Fibroblast of lung (primary cell): ENCODE measurements at regions not wholly inside any gene's neighbourhood (a gene's known extent, or its start where the extent isn't known, plus 50 kb on each side); places are given as distances from the start of the nearest gene placed in this dataset.

Experiments used
- EZH2 ChIP-seq: IDR thresholded peaks from 2 replicates; pipeline ENCODE4 v1.5.1; 2012; ENCODE audit warnings: low read length, control low read depth, mild to moderate bottlenecking; ENCODE audit errors: missing control alignments
- TF ChIP-seq, protein P1 (sequence below), 2 donors: IDR thresholded peaks in 1 of 2; conservative IDR thresholded peaks in 1 of 2; 1 replicate in 1 of 2; 2 replicates in 1 of 2; pipeline ENCODE4 v1.5.1; 2011 to 2012; ENCODE audit warnings: low read length in 2 of 2, control low read depth in 1 of 2, inconsistent platforms in 1 of 2, low read depth in 1 of 2, mild to moderate bottlenecking in 1 of 2

DNA sequence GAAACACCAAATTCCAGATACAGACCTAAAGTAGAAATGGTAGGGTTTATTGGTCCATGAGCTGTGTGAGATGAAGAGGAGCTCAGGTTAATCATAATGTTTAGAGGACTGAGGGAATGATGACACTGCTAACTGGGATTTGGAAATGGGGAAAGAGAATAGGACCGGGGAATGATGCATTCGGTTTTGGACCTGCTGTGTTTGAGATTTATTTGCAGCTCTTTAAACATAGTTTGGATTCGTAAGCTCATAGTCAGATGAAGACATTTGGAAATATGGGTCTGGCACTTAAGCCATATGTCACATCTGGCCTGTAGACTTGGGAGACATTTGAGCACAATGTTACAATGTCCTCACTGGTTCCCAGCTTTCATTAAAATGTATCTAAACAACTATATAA is 127.9 kb upstream of the DUSP10 start:
- TF ChIP-seq, protein P1, sequence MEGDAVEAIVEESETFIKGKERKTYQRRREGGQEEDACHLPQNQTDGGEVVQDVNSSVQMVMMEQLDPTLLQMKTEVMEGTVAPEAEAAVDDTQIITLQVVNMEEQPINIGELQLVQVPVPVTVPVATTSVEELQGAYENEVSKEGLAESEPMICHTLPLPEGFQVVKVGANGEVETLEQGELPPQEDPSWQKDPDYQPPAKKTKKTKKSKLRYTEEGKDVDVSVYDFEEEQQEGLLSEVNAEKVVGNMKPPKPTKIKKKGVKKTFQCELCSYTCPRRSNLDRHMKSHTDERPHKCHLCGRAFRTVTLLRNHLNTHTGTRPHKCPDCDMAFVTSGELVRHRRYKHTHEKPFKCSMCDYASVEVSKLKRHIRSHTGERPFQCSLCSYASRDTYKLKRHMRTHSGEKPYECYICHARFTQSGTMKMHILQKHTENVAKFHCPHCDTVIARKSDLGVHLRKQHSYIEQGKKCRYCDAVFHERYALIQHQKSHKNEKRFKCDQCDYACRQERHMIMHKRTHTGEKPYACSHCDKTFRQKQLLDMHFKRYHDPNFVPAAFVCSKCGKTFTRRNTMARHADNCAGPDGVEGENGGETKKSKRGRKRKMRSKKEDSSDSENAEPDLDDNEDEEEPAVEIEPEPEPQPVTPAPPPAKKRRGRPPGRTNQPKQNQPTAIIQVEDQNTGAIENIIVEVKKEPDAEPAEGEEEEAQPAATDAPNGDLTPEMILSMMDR (conservative IDR thresholded peaks at IDR 0.05 in 1 of 2, IDR thresholded peaks at IDR 0.05 in 1 of 2; ENCODE audit: low read depth in 1 of 2, low read length in 2 of 2): no peak
- TF ChIP-seq EZH2: no peak
